Sigmoid colon (tissue), 3 donors: ENCODE measurements at regions not wholly inside any gene's neighbourhood (a gene's known extent, or its start where the extent isn't known, plus 50 kb on each side); places are given as distances from the start of the nearest gene placed in this dataset.

Experiments
- POLR2A ChIP-seq, 2 donors: fragments of 450-650 bp; IDR thresholded peaks; one replicate each; pipeline ENCODE4 v1.6.1; 2016; ENCODE audit warnings: antibody characterized with exemption in 2 of 2, mild to moderate bottlenecking in 2 of 2, moderate library complexity in 2 of 2
- TF ChIP-seq, protein P1 (sequence below), 4 experiments: fragments of 450-650 bp in 3 of 4; fragments of 200-600 bp in 1 of 4; IDR thresholded peaks; one replicate each; pipeline ENCODE4 v1.5.1; 2016 to 2019; ENCODE audit warnings: antibody characterized with exemption in 4 of 4, mild to moderate bottlenecking in 3 of 4, moderate library complexity in 2 of 4

DNA sequence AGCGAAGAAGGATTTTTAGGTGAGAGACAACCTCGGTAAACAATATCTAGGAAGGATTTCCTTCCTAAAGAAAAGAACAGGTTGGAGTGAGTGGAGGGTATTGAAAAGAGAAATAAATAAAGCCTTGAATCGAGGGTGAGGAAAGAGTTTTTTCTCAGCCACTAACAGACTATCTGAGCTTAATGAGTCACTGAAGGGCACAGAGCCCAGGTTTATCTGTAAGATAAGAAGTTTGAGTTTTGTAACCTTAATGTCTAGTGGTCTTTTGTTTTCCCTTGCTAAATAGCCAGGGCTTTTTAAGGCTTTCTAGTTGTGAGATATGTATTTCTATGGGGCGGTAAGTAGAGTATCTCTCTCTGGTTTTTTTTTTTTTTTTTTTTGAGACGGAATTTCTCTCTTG is 394.5 kb upstream of the KIRREL3 start:
- TF ChIP-seq, protein P1, sequence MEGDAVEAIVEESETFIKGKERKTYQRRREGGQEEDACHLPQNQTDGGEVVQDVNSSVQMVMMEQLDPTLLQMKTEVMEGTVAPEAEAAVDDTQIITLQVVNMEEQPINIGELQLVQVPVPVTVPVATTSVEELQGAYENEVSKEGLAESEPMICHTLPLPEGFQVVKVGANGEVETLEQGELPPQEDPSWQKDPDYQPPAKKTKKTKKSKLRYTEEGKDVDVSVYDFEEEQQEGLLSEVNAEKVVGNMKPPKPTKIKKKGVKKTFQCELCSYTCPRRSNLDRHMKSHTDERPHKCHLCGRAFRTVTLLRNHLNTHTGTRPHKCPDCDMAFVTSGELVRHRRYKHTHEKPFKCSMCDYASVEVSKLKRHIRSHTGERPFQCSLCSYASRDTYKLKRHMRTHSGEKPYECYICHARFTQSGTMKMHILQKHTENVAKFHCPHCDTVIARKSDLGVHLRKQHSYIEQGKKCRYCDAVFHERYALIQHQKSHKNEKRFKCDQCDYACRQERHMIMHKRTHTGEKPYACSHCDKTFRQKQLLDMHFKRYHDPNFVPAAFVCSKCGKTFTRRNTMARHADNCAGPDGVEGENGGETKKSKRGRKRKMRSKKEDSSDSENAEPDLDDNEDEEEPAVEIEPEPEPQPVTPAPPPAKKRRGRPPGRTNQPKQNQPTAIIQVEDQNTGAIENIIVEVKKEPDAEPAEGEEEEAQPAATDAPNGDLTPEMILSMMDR (IDR thresholded peaks at IDR 0.05) = no peak
- TF ChIP-seq POLR2A (IDR thresholded peaks at IDR 0.05) = no peak
